Right cardiac atrium (tissue), 5 donors: ENCODE measurements at regions not wholly inside any gene's neighbourhood (a gene's known extent, or its start where the extent isn't known, plus 50 kb on each side); places are given as distances from the start of the nearest gene placed in this dataset.

Experiments used
- ATAC-seq, 2 donors: fragments of 200-7000 bp; cut with Tn5 transposase; one replicate each; pipeline versions ENCODE4 v1.8.0 to v1.9.1; 2020; ENCODE audit warnings: moderate library complexity in 2 of 2, mild to moderate bottlenecking in 1 of 2
- DNase-seq, 3 donors: peaks; one replicate each; pipeline ENCODE4 v3.0.0-alpha.2; 2020
- H3K27ac ChIP-seq: one replicate; pipeline ENCODE4 v1.5.1; 2013; ENCODE audit warnings: mild to moderate bottlenecking, low read length, control low read depth, moderate library complexity
- H3K27me3 ChIP-seq: one replicate; pipeline ENCODE4 v1.6.1; 2013; ENCODE audit not compliant: control insufficient read depth, insufficient read depth
- H3K4me1 ChIP-seq: one replicate; pipeline ENCODE4 v1.6.1; 2013; ENCODE audit warnings: low read length; ENCODE audit not compliant: control insufficient read depth, insufficient read depth
- H3K4me3 ChIP-seq: one replicate; pipeline ENCODE4 v1.5.1; 2013; ENCODE audit warnings: low read length, control low read depth
- H3K9me3 ChIP-seq: one replicate; pipeline ENCODE4 v1.6.1; 2013; ENCODE audit warnings: low read length; ENCODE audit not compliant: control insufficient read depth
- WGBS: extraction: QIAGEN DNeasy Blood & Tissue Kit; methylation state at CpG from one replicate; pipeline ENCODE4 v1.1.7; 2013; 5-methylcytosine and 5-hydroxymethylcytosine counted together
- intact Hi-C, 4 donors: fragments of 100-400 bp; cut with DNase I; formaldehyde crosslinking; loops; one replicate each; pipeline versions ENCODE4 v1.11.0 to v1.14.0; 2022 to 2023
- donor health status: healthy with polysubstance abuse.
- donor health status: DM: no; HTN: yes; CAD: no.
- donor health status: DM: no; HTN: no; CAD: no.
- donor health status: DM: no; HTN: yes; CAD: no; lungs with severe emphysema.
- donor health status: DM: yes; HTN: yes; CAD: no.

- DNase-seq (no peak), ATAC-seq (no peak)
- no peak overlapping the region for H3K4me3 ChIP-seq
- H3K27me3 ChIP-seq, result no peaks in the 10 kb centered on the region
- no peaks in the 10 kb centered on the region for H3K4me1 ChIP-seq
- intact Hi-C loops, result no loop called here
- H3K27ac ChIP-seq, result no peak overlapping the region
- H3K9me3 ChIP-seq, result peaks cover 2% of the 10 kb centered on the region
Measured at GRCh38 chr1:69016468-69016867, 519.6 kb upstream of the DEPDC1 start.

GRCh38 chr1:69029649-69030048, 532.8 kb upstream of the DEPDC1 start:
- DNase-seq, result no peak
- 76% methylated on average over 3 of the region's 3 CpGs for WGBS
- Histone ChIP-seq H3K4me3 (no peak overlapping the region), H3K9me3 (peaks cover 3% of the 10 kb centered on the region), H3K4me1 (no peaks in the 10 kb centered on the region), H3K27me3 (no peaks in the 10 kb centered on the region), H3K27ac (no peak overlapping the region)
- no peak for ATAC-seq
- intact Hi-C loops, result no loop called here

GRCh38 chr1:69038379-69038778, 529.3 kb upstream of the LRRC7 start:
- no peak overlapping the region for H3K4me3 ChIP-seq
- intact Hi-C loops, result no loop called here
- peaks cover 2% of the 10 kb centered on the region for H3K9me3 ChIP-seq
- H3K27me3 ChIP-seq, result no peaks in the 10 kb centered on the region
- DNase-seq (no peak), ATAC-seq (no peak)
- H3K27ac ChIP-seq, result no peak overlapping the region
- no peaks in the 10 kb centered on the region for H3K4me1 ChIP-seq

- Histone ChIP-seq H3K4me1 (no peaks in the 10 kb centered on the region), H3K4me3 (no peak overlapping the region), H3K9me3 (no peaks in the 10 kb centered on the region), H3K27ac (no peak overlapping the region), H3K27me3 (no peaks in the 10 kb centered on the region)
- 96% methylated on average over 1 of the region's 1 CpG for WGBS
- no peak for DNase-seq
- intact Hi-C loops, result no loop called here
- no peak for ATAC-seq
Measured at GRCh38 chr1:69045572-69045971, 522.1 kb upstream of the LRRC7 start.

GRCh38 chr1:69055194-69055593, 512.5 kb upstream of the LRRC7 start:
- H3K4me1 ChIP-seq, result no peaks in the 10 kb centered on the region
- ATAC-seq (no peak), DNase-seq (no peak)
- intact Hi-C loops, result no loop called here
- no peak overlapping the region for H3K27ac ChIP-seq
- H3K9me3 ChIP-seq, result no peaks in the 10 kb centered on the region
- no peak overlapping the region for H3K4me3 ChIP-seq
- 73% methylated on average over 2 of the region's 2 CpGs for WGBS
- H3K27me3 ChIP-seq, result no peaks in the 10 kb centered on the region

- Histone ChIP-seq H3K9me3 (no peaks in the 10 kb centered on the region), H3K4me1 (no peaks in the 10 kb centered on the region), H3K27ac (no peak overlapping the region), H3K27me3 (no peaks in the 10 kb centered on the region), H3K4me3 (no peak overlapping the region)
- ATAC-seq (no peak), DNase-seq (no peak)
- intact Hi-C loops, result no loop called here
- 68% methylated on average over 3 of the region's 3 CpGs for WGBS
Measured at GRCh38 chr1:69058454-69058853, 509.3 kb upstream of the LRRC7 start.

GRCh38 chr1:69070660-69071373, 496.9 kb upstream of the LRRC7 start:
- H3K4me3 ChIP-seq, result no peak overlapping the region
- no peaks in the 10 kb centered on the region for H3K4me1 ChIP-seq
- no peaks in the 10 kb centered on the region for H3K9me3 ChIP-seq
- intact Hi-C loops, result no loop called here
- no peak for DNase-seq
- ATAC-seq, result no peak
- no peak overlapping the region for H3K27ac ChIP-seq
- WGBS, result 81% methylated on average over 7 of the region's 7 CpGs
- H3K27me3 ChIP-seq, result no peaks in the 10 kb centered on the region

GRCh38 chr1:69073176-69073575, 494.5 kb upstream of the LRRC7 start:
- 94% methylated on average over 2 of the region's 2 CpGs for WGBS
- Histone ChIP-seq H3K4me3 (no peak overlapping the region), H3K27me3 (no peaks in the 10 kb centered on the region), H3K9me3 (no peaks in the 10 kb centered on the region), H3K27ac (no peak overlapping the region), H3K4me1 (no peaks in the 10 kb centered on the region)
- DNase-seq, result no peak
- no peak for ATAC-seq
- intact Hi-C loops, result no loop called here

GRCh38 chr1:69076631-69077030, 491.1 kb upstream of the LRRC7 start:
- no peaks in the 10 kb centered on the region for H3K27me3 ChIP-seq
- DNase-seq (no peak), ATAC-seq (no peak)
- intact Hi-C loops, result no loop called here
- H3K4me3 ChIP-seq, result no peak overlapping the region
- 55% methylated on average over 3 of the region's 3 CpGs for WGBS
- no peak overlapping the region for H3K27ac ChIP-seq
- H3K9me3 ChIP-seq, result no peaks in the 10 kb centered on the region
- no peaks in the 10 kb centered on the region for H3K4me1 ChIP-seq

- H3K4me3 ChIP-seq, result no peak overlapping the region
- WGBS, result 78% methylated on average over 1 of the region's 1 CpG
- ATAC-seq (no peak), DNase-seq (no peak)
- no peak overlapping the region for H3K27ac ChIP-seq
- no peaks in the 10 kb centered on the region for H3K4me1 ChIP-seq
- no peaks in the 10 kb centered on the region for H3K9me3 ChIP-seq
- intact Hi-C loops, result no loop called here
- H3K27me3 ChIP-seq, result no peaks in the 10 kb centered on the region
Measured at GRCh38 chr1:69077198-69077597, 490.5 kb upstream of the LRRC7 start.

- Histone ChIP-seq H3K27me3 (no peaks in the 10 kb centered on the region), H3K4me3 (no peak overlapping the region), H3K9me3 (no peaks in the 10 kb centered on the region), H3K27ac (no peak overlapping the region), H3K4me1 (no peaks in the 10 kb centered on the region)
- 85% methylated on average over 3 of the region's 3 CpGs for WGBS
- DNase-seq (no peak), ATAC-seq (no peak)
- intact Hi-C loops, result no loop called here
Measured at GRCh38 chr1:69077633-69078032, 490.1 kb upstream of the LRRC7 start.

GRCh38 chr1:69081668-69082067, 486.1 kb upstream of the LRRC7 start:
- H3K9me3 ChIP-seq, result no peaks in the 10 kb centered on the region
- intact Hi-C loops, result no loop called here
- 33% methylated on average over 3 of the region's 3 CpGs for WGBS
- no peak overlapping the region for H3K27ac ChIP-seq
- no peaks in the 10 kb centered on the region for H3K4me1 ChIP-seq
- H3K27me3 ChIP-seq, result no peaks in the 10 kb centered on the region
- no peak for DNase-seq
- H3K4me3 ChIP-seq, result no peak overlapping the region
- ATAC-seq, result peak in 1 of 2 donors; percentile 89
